Panc1 (cell line): ENCODE measurements at regions not wholly inside any gene's neighbourhood (a gene's known extent, or its start where the extent isn't known, plus 50 kb on each side); places are given as distances from the start of the nearest gene placed in this dataset.

ENCODE experiments used
- POLR2AphosphoS5 ChIP-seq: IDR thresholded peaks from 2 replicates; pipeline ENCODE4 v1.6.1; 2012; ENCODE audit warnings: mild to moderate bottlenecking, low read depth, low read length, moderate library complexity
- SIN3A ChIP-seq: IDR thresholded peaks from 2 replicates; pipeline ENCODE4 v1.6.1; 2012; ENCODE audit warnings: low read depth, mild to moderate bottlenecking, low read length, moderate library complexity, borderline replicate concordance; ENCODE audit not compliant: insufficient read depth
- TCF7L2 ChIP-seq: IDR thresholded peaks from 2 replicates; pipeline ENCODE4 v1.6.1; 2011; ENCODE audit warnings: mild to moderate bottlenecking, low read depth, low read length, inconsistent platforms
- TF ChIP-seq, protein P1 (sequence below): fragments of 450-650 bp; IDR thresholded peaks from 2 replicates; pipeline ENCODE4 v1.5.1; 2017; ENCODE audit warnings: mild to moderate bottlenecking
- TF ChIP-seq, protein P2 (sequence below), 2 experiments: IDR thresholded peaks; 2 replicates each; pipeline ENCODE4 v1.6.1; 2011 to 2012; ENCODE audit warnings: low read depth in 2 of 2, control low read depth in 1 of 2, low read length in 1 of 2, mild to moderate bottlenecking in 1 of 2, moderate library complexity in 1 of 2; ENCODE audit not compliant: insufficient read depth in 1 of 2

DNA sequence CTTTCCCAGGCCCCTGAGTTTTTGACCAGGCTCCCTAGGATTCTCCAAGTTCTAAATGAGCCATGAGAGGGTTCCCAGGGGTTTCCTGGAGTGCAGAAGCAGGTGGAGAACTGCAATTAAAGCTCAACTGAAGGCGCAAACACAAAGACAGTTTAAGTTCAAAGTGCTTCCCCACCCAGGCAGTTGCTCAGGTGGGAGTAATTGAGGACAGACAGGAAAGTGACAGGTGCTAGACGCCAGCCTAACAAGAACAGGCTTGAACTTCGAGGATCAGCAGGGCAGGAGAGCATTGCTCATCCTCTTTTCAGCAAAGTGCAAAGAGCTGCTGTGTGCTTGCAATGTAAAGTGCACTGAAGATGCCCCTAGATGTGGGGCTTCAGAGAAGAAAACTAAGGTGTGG, 77.2 kb upstream of the ST8SIA3 start:
- TF ChIP-seq, protein P1, sequence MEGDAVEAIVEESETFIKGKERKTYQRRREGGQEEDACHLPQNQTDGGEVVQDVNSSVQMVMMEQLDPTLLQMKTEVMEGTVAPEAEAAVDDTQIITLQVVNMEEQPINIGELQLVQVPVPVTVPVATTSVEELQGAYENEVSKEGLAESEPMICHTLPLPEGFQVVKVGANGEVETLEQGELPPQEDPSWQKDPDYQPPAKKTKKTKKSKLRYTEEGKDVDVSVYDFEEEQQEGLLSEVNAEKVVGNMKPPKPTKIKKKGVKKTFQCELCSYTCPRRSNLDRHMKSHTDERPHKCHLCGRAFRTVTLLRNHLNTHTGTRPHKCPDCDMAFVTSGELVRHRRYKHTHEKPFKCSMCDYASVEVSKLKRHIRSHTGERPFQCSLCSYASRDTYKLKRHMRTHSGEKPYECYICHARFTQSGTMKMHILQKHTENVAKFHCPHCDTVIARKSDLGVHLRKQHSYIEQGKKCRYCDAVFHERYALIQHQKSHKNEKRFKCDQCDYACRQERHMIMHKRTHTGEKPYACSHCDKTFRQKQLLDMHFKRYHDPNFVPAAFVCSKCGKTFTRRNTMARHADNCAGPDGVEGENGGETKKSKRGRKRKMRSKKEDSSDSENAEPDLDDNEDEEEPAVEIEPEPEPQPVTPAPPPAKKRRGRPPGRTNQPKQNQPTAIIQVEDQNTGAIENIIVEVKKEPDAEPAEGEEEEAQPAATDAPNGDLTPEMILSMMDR, result no peak
- TF ChIP-seq POLR2AphosphoS5 (no peak), SIN3A (no peak), TCF7L2 (no peak)
- TF ChIP-seq, protein P2, sequence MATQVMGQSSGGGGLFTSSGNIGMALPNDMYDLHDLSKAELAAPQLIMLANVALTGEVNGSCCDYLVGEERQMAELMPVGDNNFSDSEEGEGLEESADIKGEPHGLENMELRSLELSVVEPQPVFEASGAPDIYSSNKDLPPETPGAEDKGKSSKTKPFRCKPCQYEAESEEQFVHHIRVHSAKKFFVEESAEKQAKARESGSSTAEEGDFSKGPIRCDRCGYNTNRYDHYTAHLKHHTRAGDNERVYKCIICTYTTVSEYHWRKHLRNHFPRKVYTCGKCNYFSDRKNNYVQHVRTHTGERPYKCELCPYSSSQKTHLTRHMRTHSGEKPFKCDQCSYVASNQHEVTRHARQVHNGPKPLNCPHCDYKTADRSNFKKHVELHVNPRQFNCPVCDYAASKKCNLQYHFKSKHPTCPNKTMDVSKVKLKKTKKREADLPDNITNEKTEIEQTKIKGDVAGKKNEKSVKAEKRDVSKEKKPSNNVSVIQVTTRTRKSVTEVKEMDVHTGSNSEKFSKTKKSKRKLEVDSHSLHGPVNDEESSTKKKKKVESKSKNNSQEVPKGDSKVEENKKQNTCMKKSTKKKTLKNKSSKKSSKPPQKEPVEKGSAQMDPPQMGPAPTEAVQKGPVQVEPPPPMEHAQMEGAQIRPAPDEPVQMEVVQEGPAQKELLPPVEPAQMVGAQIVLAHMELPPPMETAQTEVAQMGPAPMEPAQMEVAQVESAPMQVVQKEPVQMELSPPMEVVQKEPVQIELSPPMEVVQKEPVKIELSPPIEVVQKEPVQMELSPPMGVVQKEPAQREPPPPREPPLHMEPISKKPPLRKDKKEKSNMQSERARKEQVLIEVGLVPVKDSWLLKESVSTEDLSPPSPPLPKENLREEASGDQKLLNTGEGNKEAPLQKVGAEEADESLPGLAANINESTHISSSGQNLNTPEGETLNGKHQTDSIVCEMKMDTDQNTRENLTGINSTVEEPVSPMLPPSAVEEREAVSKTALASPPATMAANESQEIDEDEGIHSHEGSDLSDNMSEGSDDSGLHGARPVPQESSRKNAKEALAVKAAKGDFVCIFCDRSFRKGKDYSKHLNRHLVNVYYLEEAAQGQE (IDR thresholded peaks at IDR 0.05; ENCODE audit: insufficient read depth in 1 of 2, low read depth in 2 of 2, low read length in 1 of 2), result no peak
